ENCODE measurements at regions not wholly inside any gene's neighbourhood (a gene's known extent, or its start where the extent isn't known, plus 50 kb on each side); places are given as distances from the start of the nearest gene placed in this dataset.

GRCh38 chr5:107129051-107129450, 541.7 kb downstream of the EFNA5 start:
- intact Hi-C loops (cut with micrococcal nuclease; ENCODE audit: unreplicated experiment) = no loop called here
- H3K9me3 Mint-ChIP-seq (ENCODE audit: low read depth, unreplicated experiment) = no peaks in the 10 kb centered on the region
- H3K27ac Mint-ChIP-seq (ENCODE audit: unreplicated experiment) = no peak overlapping the region
- H3K36me3 Mint-ChIP-seq (ENCODE audit: insufficient read depth, unreplicated experiment) = no peaks in the 10 kb centered on the region
- CTCF ChIA-PET = no interaction called here
- no TSS peak for BruUV-seq (replicated peaks)
- peaks cover 41% of the 10 kb centered on the region for H3K4me1 Mint-ChIP-seq (ENCODE audit: low read depth, unreplicated experiment)
- TF ChIP-seq CTCF (IDR thresholded peaks at IDR 0.05; ENCODE audit: unreplicated experiment) = no peak
- no peak for DNase-seq
- no peaks in the 10 kb centered on the region for H3K27me3 Mint-ChIP-seq (ENCODE audit: unreplicated experiment)
- H3K4me3 Mint-ChIP-seq (ENCODE audit: low read depth, unreplicated experiment) = no peak overlapping the region

GRCh38 chr5:107127878-107128277, 542.9 kb downstream of the EFNA5 start:
- DNase-seq = no peak
- Mint-ChIP-seq H3K27me3 (ENCODE audit: unreplicated experiment) (no peaks in the 10 kb centered on the region), H3K4me3 (ENCODE audit: low read depth, unreplicated experiment) (no peak overlapping the region), H3K36me3 (ENCODE audit: insufficient read depth, unreplicated experiment) (no peaks in the 10 kb centered on the region), H3K27ac (ENCODE audit: unreplicated experiment) (no peak overlapping the region), H3K4me1 (ENCODE audit: low read depth, unreplicated experiment) (peaks cover 41% of the 10 kb centered on the region), H3K9me3 (ENCODE audit: low read depth, unreplicated experiment) (no peaks in the 10 kb centered on the region)
- TF ChIP-seq CTCF (IDR thresholded peaks at IDR 0.05; ENCODE audit: unreplicated experiment) = no peak
- intact Hi-C loops (cut with micrococcal nuclease; ENCODE audit: unreplicated experiment) = no loop called here
- no TSS peak for BruUV-seq (replicated peaks)
- CTCF ChIA-PET = interaction anchor here (0.6 to 0.7 kb wide), 2 partner anchors 140 to 163 kb away, joined by 3 to 5 read pairs; no protein-coding TSS in a partner anchor

GRCh38 chr5:107126341-107126740, 544.4 kb downstream of the EFNA5 start:
- Mint-ChIP-seq H3K36me3 (ENCODE audit: insufficient read depth, unreplicated experiment) (no peaks in the 10 kb centered on the region), H3K27ac (ENCODE audit: unreplicated experiment) (no peak overlapping the region), H3K9me3 (ENCODE audit: low read depth, unreplicated experiment) (no peaks in the 10 kb centered on the region), H3K27me3 (ENCODE audit: unreplicated experiment) (no peaks in the 10 kb centered on the region), H3K4me1 (ENCODE audit: low read depth, unreplicated experiment) (peaks cover 39% of the 10 kb centered on the region), H3K4me3 (ENCODE audit: low read depth, unreplicated experiment) (no peak overlapping the region)
- CTCF ChIA-PET = no interaction called here
- intact Hi-C loops (cut with micrococcal nuclease; ENCODE audit: unreplicated experiment) = no loop called here
- no TSS peak for BruUV-seq (replicated peaks)
- no peak for TF ChIP-seq CTCF (IDR thresholded peaks at IDR 0.05; ENCODE audit: unreplicated experiment)
- DNase-seq = no peak

- Mint-ChIP-seq H3K4me1 (ENCODE audit: low read depth, unreplicated experiment) (peaks cover 21% of the 10 kb centered on the region), H3K36me3 (ENCODE audit: insufficient read depth, unreplicated experiment) (no peaks in the 10 kb centered on the region), H3K4me3 (ENCODE audit: low read depth, unreplicated experiment) (no peak overlapping the region), H3K9me3 (ENCODE audit: low read depth, unreplicated experiment) (no peaks in the 10 kb centered on the region), H3K27me3 (ENCODE audit: unreplicated experiment) (no peaks in the 10 kb centered on the region), H3K27ac (ENCODE audit: unreplicated experiment) (no peak overlapping the region)
- CTCF ChIA-PET = no interaction called here
- no peak for TF ChIP-seq CTCF (IDR thresholded peaks at IDR 0.05; ENCODE audit: unreplicated experiment)
- BruUV-seq (replicated peaks) = no TSS peak
- DNase-seq = no peak
- intact Hi-C loops (cut with micrococcal nuclease; ENCODE audit: unreplicated experiment) = no loop called here
Observed at GRCh38 chr5:107124376-107124775, 546.4 kb downstream of the EFNA5 start.

Measured in Calu3 (cell line).